HG03439 (cell line): ENCODE measurements at regions not wholly inside any gene's neighbourhood (a gene's known extent, or its start where the extent isn't known, plus 50 kb on each side); places are given as distances from the start of the nearest gene placed in this dataset.

Experiments used
- ATAC-seq: cut with Tn5 transposase; IDR thresholded peaks from one replicate; pipeline ENCODE4 v1.9.1; 2021; ENCODE audit warnings: mild to moderate bottlenecking, moderate library complexity; ENCODE audit not compliant: unreplicated experiment

DNA sequence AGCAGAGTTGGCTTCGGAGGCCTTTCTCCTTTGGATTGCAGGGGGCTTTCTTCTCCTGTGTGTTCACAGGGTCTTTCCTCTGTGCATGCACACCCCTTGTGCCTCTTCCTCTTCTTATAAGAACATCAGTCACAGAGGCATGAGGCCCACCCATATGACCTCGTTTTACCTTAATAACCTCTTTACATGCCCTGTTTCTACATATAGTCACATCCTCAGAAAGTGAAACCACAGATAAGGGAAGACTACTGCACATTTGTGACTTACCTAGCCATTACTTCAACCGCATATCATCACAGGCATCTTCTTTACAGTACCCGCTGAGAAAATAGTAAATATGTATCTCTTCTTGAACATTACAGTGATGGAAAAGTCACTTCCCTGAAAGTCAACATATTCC is 204.9 kb upstream of the TARS1 start:
- no peak for ATAC-seq

DNA sequence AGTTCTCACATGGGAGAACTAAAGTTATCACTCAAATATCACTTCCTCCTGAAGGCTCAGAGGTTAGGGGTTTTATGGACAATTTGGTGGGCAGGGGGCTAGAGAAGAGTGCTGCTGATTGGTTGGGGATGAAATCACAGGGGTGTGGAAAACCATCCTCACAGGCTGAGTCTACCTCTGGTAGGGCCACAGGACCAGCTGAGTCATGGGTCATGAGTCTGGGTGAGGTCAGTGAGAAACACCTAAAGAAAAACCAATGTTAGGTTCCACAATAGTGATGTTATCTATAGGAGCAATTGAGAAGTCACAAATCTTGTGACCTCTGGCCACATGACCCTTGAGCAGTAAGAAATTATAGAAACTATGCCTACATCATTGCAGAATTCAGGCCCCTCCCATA is 203.3 kb upstream of the TARS1 start:
- no peak for ATAC-seq

DNA sequence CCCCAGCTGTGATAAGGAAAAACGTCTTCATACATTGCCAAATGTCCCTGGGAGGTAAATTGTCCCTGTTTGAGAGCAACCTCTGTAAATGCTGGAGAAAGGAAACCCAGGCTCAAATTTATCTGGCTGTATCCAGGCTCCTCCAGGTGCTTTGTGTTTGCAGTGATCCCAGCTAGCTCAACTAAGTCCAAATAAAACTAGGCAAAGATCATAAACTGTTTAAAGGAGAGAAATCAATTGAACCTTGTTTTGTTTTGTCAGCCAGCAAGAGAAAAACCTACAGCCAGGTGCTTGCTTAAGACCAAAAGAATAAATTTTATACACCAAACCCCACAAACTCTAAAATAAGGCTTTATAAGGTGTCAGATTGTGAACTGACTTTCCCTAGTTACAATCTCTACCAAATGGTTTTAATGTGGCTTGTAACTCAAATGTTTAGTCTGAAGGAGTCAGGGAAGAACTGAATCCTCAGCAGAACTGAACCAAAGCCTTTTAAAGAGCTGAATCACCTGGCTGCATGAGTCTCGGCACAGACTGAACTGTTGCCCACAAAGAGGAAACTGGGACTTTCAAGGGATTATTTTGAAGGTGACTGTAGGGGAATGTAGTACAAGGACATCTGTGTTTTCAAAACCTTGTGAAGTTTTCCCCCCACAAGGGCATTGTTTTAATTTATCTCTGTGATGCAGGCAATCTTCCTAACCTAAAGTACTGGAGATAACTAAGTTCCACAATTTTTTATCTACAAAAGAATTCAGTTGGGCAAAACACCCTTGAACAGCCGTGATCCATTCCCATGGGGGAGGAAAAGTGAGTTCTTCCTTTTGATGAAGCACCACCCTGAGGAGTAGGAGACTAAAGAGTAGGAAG is 201.7 kb upstream of the TARS1 start:
- no peak for ATAC-seq

DNA sequence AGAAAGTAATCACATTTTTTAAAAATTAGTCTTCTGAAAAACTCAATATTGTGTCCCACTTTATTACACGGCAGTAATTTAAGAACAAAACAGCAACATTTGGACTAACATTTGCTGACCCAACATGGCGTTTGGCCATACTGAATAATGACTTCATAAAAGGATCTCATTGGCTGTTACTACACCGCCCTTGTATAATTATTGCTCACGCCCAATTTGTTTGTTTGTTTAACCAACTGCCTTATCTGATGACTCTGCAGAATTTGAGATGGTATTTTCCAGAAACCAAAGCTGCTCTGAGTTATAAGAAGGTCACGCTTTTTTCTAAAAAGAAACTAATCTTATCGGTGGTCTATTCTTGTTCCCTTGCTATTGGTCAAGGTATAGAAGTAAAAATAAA is 200.2 kb upstream of the TARS1 start:
- ATAC-seq = no peak

DNA sequence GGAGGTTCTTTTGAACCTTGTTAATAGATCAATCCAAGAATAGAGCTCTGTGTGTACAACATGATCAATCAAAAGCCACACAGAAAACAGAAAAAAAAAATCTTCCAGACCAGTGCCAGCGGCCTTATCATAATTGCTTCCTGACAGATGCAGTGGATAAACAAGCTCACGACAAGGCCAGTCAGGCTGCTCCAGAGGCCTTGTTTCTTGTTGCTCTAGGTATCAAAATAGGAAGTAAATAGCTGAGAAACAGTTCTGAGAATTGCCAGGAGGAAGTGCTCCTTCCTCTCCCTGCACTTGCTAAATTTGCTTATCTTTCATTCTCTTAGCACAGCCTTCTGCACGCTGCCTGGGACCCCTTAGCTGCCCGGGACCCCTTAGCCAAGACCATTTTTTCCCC is 199.0 kb upstream of the TARS1 start:
- ATAC-seq = no peak

DNA sequence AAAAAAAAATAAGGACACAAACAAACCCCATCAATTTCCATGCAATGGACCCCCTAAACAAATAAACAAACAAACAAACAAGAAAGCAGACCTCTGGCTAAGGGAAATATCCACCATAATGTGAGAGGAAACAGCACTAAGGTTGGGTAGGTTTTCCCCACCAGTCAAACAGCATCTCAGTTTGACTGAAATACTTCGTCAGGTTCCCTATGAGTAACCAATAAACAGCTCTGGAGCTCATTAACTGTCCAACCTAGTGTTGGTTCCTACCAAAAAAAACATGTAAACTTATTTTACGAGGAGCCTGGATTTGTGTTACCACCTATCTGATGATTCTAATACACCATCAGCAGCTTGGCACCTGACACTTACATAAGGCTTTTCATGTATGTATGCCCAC is 198.5 kb upstream of the TARS1 start:
- no peak for ATAC-seq

DNA sequence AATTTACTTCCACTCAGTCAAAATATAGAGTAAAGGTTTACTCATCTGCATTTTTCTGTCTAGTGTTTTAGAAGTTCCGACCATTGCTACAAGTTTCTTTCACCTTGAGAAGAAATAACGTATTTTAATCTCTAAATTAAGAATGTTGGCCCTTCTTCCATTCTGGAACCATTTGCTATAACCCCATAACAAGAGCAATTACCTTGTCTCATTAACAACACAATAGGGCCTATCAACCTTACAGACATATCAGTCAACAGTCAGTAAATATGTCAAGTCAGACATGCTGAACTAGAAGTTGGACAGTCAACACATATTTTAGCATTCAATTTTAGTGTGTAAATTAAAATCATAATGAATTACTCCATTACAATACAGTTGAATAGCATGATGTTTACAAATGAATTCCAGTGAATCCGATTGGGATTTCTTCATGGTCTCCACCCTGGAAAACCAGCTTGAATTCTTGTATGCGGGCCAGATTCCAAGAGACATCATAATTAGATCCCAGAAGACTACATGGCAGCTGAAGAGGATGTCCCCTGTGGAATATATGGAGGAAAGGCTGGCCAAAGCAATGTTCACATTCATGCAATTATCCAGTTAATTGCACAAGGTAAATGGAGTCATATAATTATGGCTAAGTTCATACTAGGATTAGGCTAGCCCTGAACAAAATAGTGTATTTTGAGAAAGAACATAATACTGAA is 196.2 kb upstream of the TARS1 start:
- ATAC-seq = no peak

DNA sequence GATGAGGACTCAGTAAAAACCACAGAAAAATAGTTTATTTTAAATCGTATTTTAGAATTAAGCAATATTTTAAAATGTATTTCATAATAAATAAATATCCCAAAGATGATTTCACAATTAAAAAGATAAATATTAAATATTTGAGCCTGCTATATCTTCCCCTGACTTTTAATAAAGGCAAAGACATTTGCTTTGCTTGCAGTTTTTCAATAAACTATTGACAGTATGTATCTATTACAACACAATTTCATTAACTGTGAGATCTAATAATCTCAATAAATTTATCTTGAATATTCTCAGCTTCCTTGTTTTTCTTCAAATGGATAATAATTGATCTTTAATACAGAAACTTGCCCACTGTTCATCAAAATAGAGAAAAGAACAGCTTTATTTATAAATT is 186.2 kb upstream of the TARS1 start:
- ATAC-seq = no peak

DNA sequence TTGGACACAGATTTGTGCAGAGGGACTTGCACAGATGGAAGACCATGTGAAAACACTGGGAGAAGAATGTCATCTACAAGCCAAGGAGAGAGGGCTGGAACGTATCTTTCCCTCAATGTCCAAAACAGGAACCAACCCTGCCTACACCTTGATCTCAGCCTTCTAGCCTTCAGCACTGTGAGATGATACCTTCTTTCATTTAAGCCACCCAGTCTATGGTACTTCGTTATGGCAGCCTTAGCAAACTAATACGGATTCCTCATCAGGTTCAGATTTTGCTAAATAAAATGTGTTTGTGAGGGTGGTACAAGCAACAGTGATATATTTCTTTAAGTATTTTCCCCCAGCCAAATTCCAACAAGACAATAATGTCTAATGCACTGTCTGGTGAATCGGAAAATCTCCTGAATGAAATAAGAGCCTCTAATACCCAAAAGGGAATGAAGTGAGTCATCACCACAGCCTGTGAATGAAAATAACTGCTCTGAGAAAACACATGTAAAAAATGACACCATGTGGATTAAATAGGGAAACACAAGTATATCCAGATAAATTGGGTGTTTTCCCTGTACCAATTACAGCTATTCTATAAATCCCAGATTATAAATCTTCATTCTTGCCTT is 182.8 kb upstream of the TARS1 start:
- no peak for ATAC-seq

DNA sequence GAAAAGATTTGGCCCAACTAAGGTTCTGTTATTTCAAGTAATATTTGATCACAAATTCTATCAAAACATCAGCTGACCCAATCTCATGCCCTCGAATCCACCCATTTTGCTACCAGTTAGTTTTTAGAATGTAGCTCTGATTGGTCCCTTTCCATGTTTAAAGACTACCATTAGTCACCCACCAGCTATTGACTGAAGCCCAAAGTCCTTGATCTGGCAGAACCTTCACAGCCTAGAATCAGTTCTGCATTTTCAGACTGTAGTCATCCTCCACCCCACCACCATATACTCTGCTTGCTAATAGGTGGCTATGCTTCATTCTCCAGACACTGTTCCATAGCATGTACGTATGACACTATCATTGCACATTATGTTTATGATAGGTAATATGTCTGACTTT is 182.2 kb upstream of the TARS1 start:
- ATAC-seq = no peak

DNA sequence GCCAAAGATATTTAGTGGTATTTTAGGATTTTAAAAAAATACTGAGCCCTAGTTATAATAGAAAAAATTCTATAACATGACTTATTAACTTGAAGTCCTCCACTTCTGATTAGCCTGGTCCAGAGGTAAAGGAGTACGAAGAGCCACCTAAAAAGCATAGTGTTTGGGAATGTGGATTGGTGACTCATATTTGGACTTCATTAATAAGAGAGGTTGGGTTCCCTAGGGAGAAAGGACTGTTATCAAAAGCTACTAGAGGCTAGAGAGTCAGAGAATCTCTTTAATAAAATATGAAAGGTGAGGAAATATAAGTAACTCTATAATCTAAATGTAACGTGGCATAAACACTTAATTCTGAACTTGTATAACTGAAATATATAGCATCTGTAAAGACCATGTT is 180.7 kb upstream of the TARS1 start:
- no peak for ATAC-seq

DNA sequence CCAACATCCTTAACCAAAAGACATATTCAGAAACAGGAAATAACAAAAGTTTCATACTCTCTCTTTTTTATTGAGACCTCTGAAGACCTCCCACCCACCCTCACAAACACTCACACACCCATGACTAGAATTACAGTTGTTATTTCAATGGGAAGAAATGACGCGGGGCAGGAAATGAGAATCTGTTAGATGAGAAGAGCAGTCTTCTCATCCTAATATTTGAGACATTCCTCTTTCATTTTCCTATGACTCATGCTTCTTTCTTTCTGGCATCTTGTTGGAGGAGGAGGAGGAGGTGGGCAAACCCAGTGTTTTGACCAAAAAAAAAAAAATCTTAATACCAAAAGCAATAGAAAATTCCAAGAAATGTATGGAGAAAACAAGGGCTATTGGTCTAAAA is 179.5 kb upstream of the TARS1 start:
- ATAC-seq = no peak

DNA sequence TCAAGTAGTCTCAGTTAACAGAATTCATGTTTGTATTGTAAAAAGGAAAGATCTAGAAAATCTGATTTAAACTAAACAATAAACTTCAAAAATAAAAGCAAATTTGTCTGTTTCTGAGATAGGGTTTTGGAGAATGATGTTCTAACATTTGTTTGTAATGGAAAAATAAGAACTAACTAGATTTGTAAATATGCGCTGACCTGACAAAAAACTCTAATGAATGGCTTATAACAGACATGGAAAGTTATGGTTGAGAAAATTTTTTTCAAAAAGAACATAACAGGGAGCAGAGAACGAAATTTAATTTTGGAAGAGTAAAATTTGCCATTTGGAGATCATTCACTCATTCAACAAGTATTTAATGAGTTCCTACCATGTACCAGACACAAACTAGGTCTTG is 179.0 kb upstream of the TARS1 start:
- ATAC-seq = no peak

DNA sequence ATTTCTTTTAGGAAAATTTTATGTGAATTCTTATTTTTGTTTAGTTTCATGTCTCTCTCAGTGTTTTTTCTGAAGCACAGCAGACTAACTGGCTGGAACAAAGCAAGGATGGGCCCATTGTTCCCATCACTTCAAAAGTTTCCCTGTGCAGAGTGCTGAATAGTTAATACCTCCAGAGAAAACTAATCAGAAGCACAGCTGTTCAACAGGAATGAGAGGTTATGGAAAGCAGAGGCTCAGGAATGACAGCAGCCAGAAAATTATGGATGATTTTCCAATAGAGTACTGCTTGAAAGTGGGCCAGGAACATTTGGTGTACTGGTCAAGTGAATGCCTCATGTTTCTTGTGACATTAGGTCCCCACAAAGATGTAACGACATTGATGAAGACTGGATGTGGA is 173.0 kb upstream of the TARS1 start:
- no peak for ATAC-seq

DNA sequence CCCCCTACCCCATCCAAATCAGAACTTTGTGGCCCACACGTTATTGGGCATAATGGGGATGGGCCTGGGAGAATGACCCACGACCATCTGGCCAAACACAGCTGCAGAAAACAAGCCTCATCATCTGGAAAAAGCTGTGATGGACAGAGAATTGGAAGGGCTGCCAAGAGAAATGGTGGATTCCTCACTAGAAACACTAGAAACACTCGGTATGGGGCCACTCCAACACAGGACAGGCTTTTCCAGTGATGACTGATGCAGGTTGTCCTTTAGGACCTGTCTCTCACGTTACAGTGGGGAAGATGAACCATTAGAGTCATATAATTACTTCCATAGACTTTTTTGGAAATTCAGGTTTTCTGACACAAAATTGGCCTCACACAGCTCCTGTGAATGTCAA is 172.4 kb upstream of the TARS1 start:
- ATAC-seq = no peak

DNA sequence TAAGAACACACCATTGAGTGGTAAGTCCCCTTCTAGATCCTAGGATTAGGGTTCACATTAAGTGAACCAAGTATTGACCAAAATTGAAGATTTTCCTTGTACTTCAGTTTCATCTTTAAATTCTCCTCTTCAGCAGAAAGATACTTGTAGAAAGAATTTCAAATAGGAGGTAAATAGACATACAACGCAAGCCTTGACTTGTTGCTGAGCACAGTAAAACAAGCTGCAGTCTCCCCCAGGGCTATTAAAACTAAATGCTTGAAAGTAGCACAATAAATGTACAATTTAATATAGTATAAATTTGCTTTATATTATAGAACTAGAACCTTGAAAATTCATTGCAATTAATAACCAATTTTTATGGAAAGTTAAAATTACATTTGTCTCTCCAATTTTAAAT is 170.1 kb upstream of the TARS1 start:
- no peak for ATAC-seq

DNA sequence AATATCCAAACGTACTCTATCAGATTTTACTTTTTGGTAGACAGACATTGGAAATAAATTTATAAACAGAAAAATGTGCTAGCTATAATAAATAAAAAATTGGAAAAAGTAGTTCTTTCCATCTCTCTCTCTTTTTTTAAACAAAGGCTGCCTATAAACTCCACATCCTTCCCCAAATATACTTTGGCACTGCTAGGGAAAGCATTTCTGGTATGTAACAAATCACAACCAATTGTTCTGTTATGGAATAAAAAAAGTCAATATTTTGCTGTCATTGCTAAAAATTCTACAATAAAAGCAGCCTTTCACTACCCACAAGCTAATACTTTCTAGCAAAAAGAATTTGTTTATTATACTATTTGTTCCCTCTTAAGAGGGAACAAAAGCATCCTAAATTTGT is 169.2 kb upstream of the TARS1 start:
- no peak for ATAC-seq

DNA sequence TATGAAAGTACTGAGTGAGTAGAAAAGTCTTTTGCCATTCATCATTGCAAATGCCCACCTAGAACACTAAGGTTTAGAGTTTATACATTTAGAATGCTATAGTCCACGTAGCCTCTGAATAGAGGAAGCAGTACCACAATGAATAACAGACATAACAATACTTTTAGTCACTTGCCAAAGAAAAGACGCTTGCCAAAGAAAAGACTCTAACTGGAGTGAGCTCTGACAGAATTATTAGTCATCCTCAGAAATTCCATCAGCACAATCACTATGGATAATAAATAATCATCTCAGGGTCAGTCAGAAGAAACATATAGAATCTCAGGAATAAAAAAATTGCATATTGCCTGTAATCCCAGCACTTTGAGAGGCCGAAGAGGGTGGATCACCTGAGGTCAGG is 168.5 kb upstream of the TARS1 start:
- ATAC-seq = no peak

DNA sequence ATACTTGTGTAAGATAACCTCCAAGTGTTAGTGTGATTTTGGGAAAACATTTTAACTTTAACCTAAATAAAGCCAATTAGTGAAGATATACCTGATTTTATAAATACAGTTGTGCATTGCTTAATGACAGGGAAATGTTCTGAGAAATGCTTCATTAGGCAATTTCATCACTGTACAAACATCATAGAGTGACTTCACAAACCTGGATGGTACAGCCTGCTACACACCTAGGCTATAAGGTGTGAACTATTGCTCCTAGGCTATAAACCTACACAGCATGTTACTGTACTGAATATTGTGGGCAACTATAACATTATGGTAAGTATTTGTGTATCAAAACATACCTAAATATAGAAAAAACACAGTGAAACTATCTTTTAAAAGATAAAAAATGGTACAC is 166.8 kb upstream of the TARS1 start:
- ATAC-seq = no peak

DNA sequence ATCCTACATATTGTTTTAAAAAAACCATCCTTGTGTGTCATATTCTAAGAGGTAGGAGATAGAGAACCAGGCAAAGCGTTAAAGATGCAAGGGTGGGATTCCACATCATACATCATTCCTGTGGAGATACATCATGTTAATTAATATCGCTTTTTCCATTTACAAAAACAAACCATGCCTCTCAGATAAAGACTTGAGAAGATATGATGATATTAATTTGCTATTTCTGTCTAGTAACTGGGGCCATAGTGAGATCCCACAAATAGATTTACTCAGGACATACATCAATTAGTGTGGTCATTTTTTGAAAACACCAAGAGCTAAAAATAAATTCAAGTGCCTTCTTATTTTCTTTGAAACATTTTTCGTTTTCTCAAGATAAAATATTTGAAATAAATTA is 165.4 kb upstream of the TARS1 start:
- ATAC-seq = no peak

DNA sequence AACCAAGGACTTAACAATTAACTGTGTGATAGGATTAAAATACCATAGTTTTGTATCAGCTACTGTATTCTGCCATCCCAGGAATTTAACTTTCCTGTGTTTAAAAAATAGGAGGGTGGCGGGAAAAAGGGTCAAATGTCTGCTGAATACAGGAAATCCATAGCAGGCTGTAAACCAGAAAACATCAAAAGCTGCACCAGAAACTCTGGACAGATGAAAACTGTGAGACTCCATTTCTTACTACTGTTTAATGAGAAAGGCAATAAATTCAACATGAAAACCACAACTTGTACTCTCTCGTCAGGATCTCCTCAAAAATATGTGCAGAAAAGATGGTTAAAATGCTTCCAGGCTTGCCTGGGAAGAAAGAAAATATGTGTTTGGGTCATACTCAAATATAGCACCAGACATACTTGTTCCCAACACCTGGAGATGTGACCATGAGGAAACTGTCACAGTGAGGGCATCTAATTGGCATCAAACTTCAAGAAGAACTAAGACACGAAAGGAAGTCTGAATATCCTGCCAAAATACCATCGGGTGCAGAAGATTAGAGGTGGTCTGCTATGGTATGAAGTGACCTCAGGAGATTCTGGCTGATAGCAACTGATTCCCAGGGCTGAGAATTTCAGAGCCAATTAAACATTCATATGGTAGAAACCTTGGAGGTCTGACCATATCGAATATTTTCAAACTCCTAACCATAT is 164.7 kb upstream of the TARS1 start:
- no peak for ATAC-seq

DNA sequence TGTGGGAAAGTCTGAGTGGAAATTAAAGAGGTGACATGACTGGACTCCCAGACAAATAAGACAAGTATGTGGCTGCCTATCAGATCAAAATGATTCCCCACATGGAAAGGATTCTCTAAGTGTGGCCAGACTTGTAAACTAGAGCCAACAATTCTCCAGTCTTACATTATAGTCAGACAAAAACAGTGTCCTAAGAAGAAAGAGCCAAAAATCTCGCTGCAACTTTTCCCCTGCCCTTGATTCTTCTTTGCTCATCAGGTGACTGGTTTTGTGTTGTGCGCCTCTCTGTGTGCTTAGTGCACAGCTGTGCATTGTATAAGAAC is 164.2 kb upstream of the TARS1 start:
- ATAC-seq = no peak
